Fibroblast of lung (primary cell): ENCODE measurements at regions not wholly inside any gene's neighbourhood (a gene's known extent, or its start where the extent isn't known, plus 50 kb on each side); places are given as distances from the start of the nearest gene placed in this dataset.
"Not testable (repeated sequence)": the region's sequence is repeated elsewhere in the genome, so short reads cannot be mapped to it uniquely, and the experiment has no call there.

Source experiments
- DNase-seq, 2 donors: peaks; one replicate each; pipeline versions ENCODE4 v3.0.0 to v3.0.0-alpha.2; 2010; ENCODE audit warnings: low read depth in 2 of 2
- H2AFZ ChIP-seq: 2 replicates; pipeline ENCODE4 v1.5.1; 2012; ENCODE audit warnings: low read length, control low read depth, inconsistent platforms
- H3K27ac ChIP-seq: 2 replicates; pipeline ENCODE4 v1.5.1; 2011; ENCODE audit warnings: low read length, control low read depth; ENCODE audit not compliant: insufficient read depth
- H3K27me3 ChIP-seq: 2 replicates; pipeline ENCODE4 v1.5.1; 2011; ENCODE audit warnings: mild to moderate bottlenecking, low read length; ENCODE audit not compliant: control insufficient read depth, insufficient read depth
- H3K36me3 ChIP-seq: 2 replicates; pipeline ENCODE4 v1.5.1; 2011; ENCODE audit warnings: low read length; ENCODE audit not compliant: control insufficient read depth, insufficient read depth
- H3K4me1 ChIP-seq: 2 replicates; pipeline ENCODE4 v1.5.1; 2011; ENCODE audit warnings: low read length; ENCODE audit not compliant: control insufficient read depth, insufficient read depth; ENCODE audit errors: extremely low read depth
- H3K4me2 ChIP-seq: 2 replicates; pipeline ENCODE4 v1.5.1; 2011; ENCODE audit warnings: low read length, control low read depth; ENCODE audit not compliant: insufficient read depth; ENCODE audit errors: extremely low read depth
- H3K4me3 ChIP-seq, 4 experiments: fragments of 200-600 bp in 1 of 4; sonication (generic) in 1 of 4; replicated peaks in 1 of 4; 2 replicates each; pipeline ENCODE4 v1.5.1; 2011 to 2016; ENCODE audit warnings: low read length in 4 of 4, low read depth in 3 of 4, mild to moderate bottlenecking in 3 of 4, control low read depth in 2 of 4, inconsistent platforms in 1 of 4, mixed read lengths in 1 of 4; ENCODE audit not compliant: insufficient read depth in 1 of 4; ENCODE audit errors: control extremely low read depth in 1 of 4
- H3K79me2 ChIP-seq: 2 replicates; pipeline ENCODE4 v1.5.1; 2012; ENCODE audit warnings: mild to moderate bottlenecking, low read length, inconsistent platforms; ENCODE audit not compliant: control insufficient read depth, insufficient read depth
- H3K9ac ChIP-seq: 2 replicates; pipeline ENCODE4 v1.5.1; 2011; ENCODE audit warnings: mild to moderate bottlenecking, low read length, control low read depth; ENCODE audit not compliant: insufficient read depth
- H3K9me3 ChIP-seq: 2 replicates; pipeline ENCODE4 v1.5.1; 2012; ENCODE audit warnings: low read depth, low read length; ENCODE audit not compliant: control insufficient read depth, insufficient read depth
- H4K20me1 ChIP-seq: 2 replicates; pipeline ENCODE4 v1.5.1; 2011; ENCODE audit warnings: low read length; ENCODE audit not compliant: control insufficient read depth, insufficient read depth; ENCODE audit errors: extremely low read depth
- EZH2 ChIP-seq: IDR thresholded peaks from 2 replicates; pipeline ENCODE4 v1.5.1; 2012; ENCODE audit warnings: low read length, control low read depth, mild to moderate bottlenecking; ENCODE audit errors: missing control alignments
- TF ChIP-seq, protein P1 (sequence below), 2 donors: IDR thresholded peaks in 1 of 2; conservative IDR thresholded peaks in 1 of 2; 1 replicate in 1 of 2; 2 replicates in 1 of 2; pipeline ENCODE4 v1.5.1; 2011 to 2012; ENCODE audit warnings: low read length in 2 of 2, control low read depth in 1 of 2, inconsistent platforms in 1 of 2, low read depth in 1 of 2, mild to moderate bottlenecking in 1 of 2

GRCh38 chr2:89851583-89851905, 1160.1 kb downstream of the RPIA start:
- Histone ChIP-seq H3K9ac (no peak overlapping the region), H3K79me2 (no peaks in the 10 kb centered on the region), H3K4me1 (no peaks in the 10 kb centered on the region), H3K4me2 (no peak overlapping the region), H3K9me3 (no peaks in the 10 kb centered on the region), H3K4me3 (no peak overlapping the region), H4K20me1 (no peaks in the 10 kb centered on the region), H2AFZ (no peak overlapping the region), H3K27ac (no peak overlapping the region), H3K27me3 (no peaks in the 10 kb centered on the region), H3K36me3 (no peaks in the 10 kb centered on the region)
- TF ChIP-seq, protein P1, sequence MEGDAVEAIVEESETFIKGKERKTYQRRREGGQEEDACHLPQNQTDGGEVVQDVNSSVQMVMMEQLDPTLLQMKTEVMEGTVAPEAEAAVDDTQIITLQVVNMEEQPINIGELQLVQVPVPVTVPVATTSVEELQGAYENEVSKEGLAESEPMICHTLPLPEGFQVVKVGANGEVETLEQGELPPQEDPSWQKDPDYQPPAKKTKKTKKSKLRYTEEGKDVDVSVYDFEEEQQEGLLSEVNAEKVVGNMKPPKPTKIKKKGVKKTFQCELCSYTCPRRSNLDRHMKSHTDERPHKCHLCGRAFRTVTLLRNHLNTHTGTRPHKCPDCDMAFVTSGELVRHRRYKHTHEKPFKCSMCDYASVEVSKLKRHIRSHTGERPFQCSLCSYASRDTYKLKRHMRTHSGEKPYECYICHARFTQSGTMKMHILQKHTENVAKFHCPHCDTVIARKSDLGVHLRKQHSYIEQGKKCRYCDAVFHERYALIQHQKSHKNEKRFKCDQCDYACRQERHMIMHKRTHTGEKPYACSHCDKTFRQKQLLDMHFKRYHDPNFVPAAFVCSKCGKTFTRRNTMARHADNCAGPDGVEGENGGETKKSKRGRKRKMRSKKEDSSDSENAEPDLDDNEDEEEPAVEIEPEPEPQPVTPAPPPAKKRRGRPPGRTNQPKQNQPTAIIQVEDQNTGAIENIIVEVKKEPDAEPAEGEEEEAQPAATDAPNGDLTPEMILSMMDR (conservative IDR thresholded peaks at IDR 0.05 in 1 of 2, IDR thresholded peaks at IDR 0.05 in 1 of 2; ENCODE audit: low read depth in 1 of 2, low read length in 2 of 2), result no peak
- no peak for TF ChIP-seq EZH2
- no peak for DNase-seq

DNA sequence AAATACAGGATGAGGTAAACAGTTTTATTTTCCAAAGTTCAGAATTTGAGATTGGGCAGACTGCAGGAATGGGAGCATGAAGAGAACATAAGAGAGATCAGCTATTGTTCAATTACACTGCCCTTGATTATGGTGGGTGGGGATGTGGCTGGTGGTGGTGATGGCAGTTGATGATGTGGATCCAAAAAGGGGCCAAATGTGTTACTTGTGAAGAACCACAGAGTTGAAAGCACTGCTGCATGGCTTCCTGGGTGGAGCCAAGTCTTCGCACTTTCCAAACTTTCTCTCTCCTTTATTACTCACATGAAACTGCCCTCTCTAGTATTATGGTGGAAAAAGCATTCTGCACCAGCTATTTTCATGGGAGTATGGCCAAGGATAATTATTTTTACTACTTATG, 1162.0 kb downstream of the RPIA start:
- H3K9ac ChIP-seq, H3K27ac ChIP-seq, H3K27me3 ChIP-seq, H3K79me2 ChIP-seq, H3K4me3 ChIP-seq, H4K20me1 ChIP-seq, DNase-seq, H2AFZ ChIP-seq, H3K4me1 ChIP-seq, H3K36me3 ChIP-seq, H3K4me2 ChIP-seq, H3K9me3 ChIP-seq: not testable (repeated sequence)

DNA sequence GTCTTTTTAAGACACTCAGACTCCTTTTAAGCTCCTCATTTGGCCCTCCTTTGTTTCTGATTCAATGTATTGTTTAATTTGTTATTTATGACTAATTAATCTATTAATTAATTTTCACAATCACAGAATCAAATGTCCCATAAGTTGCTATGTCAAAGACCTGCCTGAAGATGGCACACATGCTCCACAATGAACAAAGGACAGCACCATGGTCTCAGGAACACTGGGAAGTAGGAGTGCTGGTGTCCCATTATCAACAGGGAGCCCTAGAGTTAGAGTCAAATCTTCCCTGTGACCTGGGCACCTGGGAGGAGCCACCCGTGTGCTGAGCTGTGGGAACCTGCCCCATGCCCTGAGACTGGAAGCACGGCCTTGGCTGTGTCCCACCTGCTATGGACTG, 1164.3 kb downstream of the RPIA start:
- not testable (repeated sequence) for H3K4me2 ChIP-seq, H3K9ac ChIP-seq, H3K27ac ChIP-seq, H4K20me1 ChIP-seq, H2AFZ ChIP-seq, DNase-seq, H3K4me1 ChIP-seq, H3K79me2 ChIP-seq, H3K4me3 ChIP-seq, H3K9me3 ChIP-seq, H3K27me3 ChIP-seq, H3K36me3 ChIP-seq
- TF ChIP-seq, protein P1 (conservative IDR thresholded peaks at IDR 0.05 in 1 of 2, IDR thresholded peaks at IDR 0.05 in 1 of 2; ENCODE audit: low read depth in 1 of 2, low read length in 2 of 2), result peak in 1 of 2 donors; percentile 12

- H3K4me3 ChIP-seq, H4K20me1 ChIP-seq, H3K4me1 ChIP-seq, H3K9me3 ChIP-seq, H3K4me2 ChIP-seq, H3K27me3 ChIP-seq, H3K79me2 ChIP-seq, H3K27ac ChIP-seq, H2AFZ ChIP-seq, DNase-seq, H3K9ac ChIP-seq, H3K36me3 ChIP-seq: not testable (repeated sequence)
Observed at GRCh38 chr2:89856305-89856704, 1164.8 kb downstream of the RPIA start.

GRCh38 chr2:89862164-89862563, 1170.7 kb downstream of the RPIA start:
- H3K9ac ChIP-seq, H3K4me3 ChIP-seq, H3K4me1 ChIP-seq, H3K4me2 ChIP-seq, H4K20me1 ChIP-seq, DNase-seq, H2AFZ ChIP-seq, H3K27me3 ChIP-seq, H3K79me2 ChIP-seq, H3K36me3 ChIP-seq, H3K27ac ChIP-seq, H3K9me3 ChIP-seq: not testable (repeated sequence)

GRCh38 chr2:89863209-89863608, 1171.7 kb downstream of the RPIA start:
- not testable (repeated sequence) for H3K9ac ChIP-seq, H3K4me3 ChIP-seq, H3K36me3 ChIP-seq, H3K79me2 ChIP-seq, H3K4me2 ChIP-seq, H3K4me1 ChIP-seq, H4K20me1 ChIP-seq, H2AFZ ChIP-seq, H3K9me3 ChIP-seq, H3K27ac ChIP-seq, DNase-seq, H3K27me3 ChIP-seq
